ENCODE measurements at regions not wholly inside any gene's neighbourhood (a gene's known extent, or its start where the extent isn't known, plus 50 kb on each side); places are given as distances from the start of the nearest gene placed in this dataset.
"Not testable (repeated sequence)": the region's sequence is repeated elsewhere in the genome, so short reads cannot be mapped to it uniquely, and the experiment has no call there.

DNA sequence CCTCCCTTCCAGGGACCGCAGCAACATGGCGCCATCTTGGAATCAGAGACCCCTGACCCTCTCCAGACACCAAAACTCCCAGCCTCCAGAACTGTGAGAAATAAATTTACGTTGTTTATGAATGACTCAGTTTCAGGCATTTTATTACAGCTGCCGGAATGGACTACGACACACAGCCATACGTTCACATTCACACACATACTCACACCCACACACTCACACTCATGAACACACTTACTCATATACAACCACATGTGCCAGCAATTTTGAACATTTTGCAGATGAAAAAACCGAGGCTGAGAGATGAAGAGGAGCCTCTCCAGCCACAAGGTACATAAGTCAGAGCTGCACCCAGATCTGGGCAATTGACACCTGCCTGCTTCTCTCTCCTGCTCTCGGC lies 151.0 kb upstream of the RAB4A start:
- no peak for DNase-seq

GRCh38 chr1:229121845-229122436 lies 149.0 kb upstream of the RAB4A start:
- no peak for DNase-seq

DNA sequence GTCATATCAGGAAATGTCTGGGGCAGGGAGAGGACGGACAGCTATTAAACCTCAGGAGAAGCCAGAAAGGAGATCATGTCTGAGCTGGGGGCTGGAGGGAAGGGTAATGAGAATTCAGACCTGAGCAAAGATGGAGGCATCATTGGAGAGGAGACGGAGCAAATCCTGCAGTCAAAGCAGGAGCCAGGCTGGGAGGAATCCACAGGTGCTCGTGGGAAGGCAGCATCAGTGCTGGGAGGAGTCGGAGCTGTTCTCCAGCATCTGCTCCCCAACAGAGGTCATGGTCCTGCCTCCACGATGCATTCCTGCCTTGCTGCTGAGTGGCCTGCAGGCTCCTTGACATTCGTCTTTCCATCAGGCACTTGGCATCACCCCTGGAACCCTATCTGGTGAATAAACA lies 148.3 kb upstream of the RAB4A start:
- no peak for DNase-seq

GRCh38 chr1:229124116-229124515 lies 146.8 kb upstream of the RAB4A start:
- no peak for DNase-seq

GRCh38 chr1:229124520-229125124 lies 146.3 kb upstream of the RAB4A start:
- DNase-seq = no peak

DNA sequence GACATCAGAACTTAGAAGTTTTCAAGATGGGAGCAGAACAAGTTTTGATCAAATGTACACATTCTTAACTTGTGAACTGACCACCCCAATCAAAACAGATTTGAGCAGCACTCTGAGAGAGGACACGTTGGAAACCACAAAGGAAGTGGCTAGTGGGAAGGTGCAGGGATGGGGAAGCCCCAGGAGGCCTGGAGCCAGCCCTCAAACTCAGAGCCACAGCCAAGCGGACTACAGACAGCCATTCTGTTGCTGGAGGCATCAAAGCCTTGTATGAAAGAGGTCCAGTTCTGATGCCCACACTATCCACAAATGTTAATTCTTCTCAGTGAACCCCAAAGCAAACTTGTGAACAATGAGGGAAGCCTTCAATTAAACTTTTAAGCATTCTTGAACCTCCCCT lies 143.6 kb upstream of the RAB4A start:
- DNase-seq = no peak

- no peak for DNase-seq
Measured at GRCh38 chr1:229128066-229128608, 142.8 kb upstream of the RAB4A start.

- no peak for DNase-seq
Measured at GRCh38 chr1:229129301-229130027, 141.4 kb upstream of the RAB4A start.

- no peak for DNase-seq
Measured at GRCh38 chr1:229130028-229130668, 140.8 kb upstream of the RAB4A start.

- DNase-seq = no peak
Measured at GRCh38 chr1:229131243-229132105, 139.4 kb upstream of the RAB4A start.

GRCh38 chr1:229132106-229132443 lies 138.8 kb upstream of the RAB4A start:
- no peak for DNase-seq

- no peak for DNase-seq
Measured at GRCh38 chr1:229132706-229133105, 138.2 kb upstream of the RAB4A start.

GRCh38 chr1:229133151-229133550 lies 137.8 kb upstream of the RAB4A start:
- no peak for DNase-seq

DNA sequence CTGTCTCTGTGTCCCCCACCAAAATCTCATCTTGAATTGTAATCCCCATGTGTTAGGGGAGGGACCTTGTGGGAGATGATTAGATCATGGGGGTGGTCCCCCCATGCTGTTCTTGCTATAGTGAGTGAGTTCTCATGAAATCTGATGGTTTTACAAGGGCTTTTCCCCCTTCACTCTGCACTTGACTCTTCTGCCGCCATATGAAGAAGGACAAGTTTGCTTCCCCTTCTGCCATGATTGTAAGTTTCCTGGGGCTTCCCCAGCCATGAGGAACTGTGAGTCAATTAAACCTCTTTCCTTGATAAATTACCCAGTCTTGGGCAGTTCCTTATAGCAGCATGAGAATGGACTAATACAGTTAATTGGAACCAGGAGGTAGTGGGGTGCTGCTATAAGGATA lies 137.1 kb upstream of the RAB4A start:
- no peak for DNase-seq

- not testable (repeated sequence) for DNase-seq
Measured at GRCh38 chr1:229134381-229135217, 136.3 kb upstream of the RAB4A start.

DNA sequence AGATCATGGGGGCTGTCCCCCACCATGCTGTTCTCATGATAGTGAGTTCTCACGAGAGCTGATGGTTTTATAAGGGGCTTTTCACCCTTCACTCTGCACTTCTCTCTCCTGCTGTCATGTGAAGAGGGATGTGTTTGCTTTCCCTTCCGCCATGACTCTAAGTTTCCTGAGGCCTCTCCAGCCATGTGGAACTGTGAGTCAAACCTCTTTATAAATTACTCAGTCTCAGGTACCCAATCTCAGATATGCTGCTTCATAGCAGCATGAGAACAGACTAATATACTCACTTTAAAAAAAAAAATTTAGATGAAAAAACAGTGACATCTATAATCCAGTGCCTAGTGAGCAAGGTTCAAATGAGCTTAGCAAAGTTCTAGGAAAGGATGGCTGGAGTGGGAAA lies 135.1 kb upstream of the RAB4A start:
- no peak for DNase-seq

- DNase-seq = no peak
Measured at GRCh38 chr1:229136822-229137221, 134.1 kb upstream of the RAB4A start.

GRCh38 chr1:229137271-229137670 lies 133.6 kb upstream of the RAB4A start:
- DNase-seq = no peak

DNA sequence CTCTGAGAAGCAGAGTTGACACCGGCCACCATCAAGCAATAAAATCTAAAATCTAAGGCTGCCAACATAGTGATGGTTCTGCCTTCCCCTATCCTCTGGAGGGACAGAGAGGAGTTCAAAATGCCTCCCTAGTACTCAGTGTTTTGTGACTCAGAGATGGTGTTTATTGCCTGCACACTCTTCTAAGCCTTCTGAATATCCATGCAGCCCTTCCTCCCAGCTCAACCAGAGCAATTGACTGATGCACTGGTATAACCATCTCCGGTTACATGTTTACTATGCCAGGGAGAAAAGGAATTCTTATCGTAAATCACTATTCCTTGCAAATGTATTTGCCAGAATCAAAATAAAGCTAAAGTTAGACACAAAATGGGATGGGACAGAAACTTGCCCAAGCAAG lies 132.9 kb upstream of the RAB4A start:
- no peak for DNase-seq

- DNase-seq = no peak
Measured at GRCh38 chr1:229139331-229140118, 131.4 kb upstream of the RAB4A start.

- DNase-seq = no peak
Measured at GRCh38 chr1:229140119-229140396, 130.9 kb upstream of the RAB4A start.
